ENCODE measurements at regions not wholly inside any gene's neighbourhood (a gene's known extent, or its start where the extent isn't known, plus 50 kb on each side); places are given as distances from the start of the nearest gene placed in this dataset.

- TF ChIP-seq CTCF (IDR thresholded peaks at IDR 0.05; ENCODE audit: insufficient read depth, low read length, missing control alignments), result no peak
- CTCF ChIA-PET, result no interaction called here
- H3K4me3 ChIP-seq (ENCODE audit: low read depth, low read length), result no peak overlapping the region
- POLR2A ChIA-PET, result no interaction called here
- DNase-seq (ENCODE audit: low read depth, low spot score), result no peak
Observed at GRCh38 chr9:106602344-106602743, 260.6 kb upstream of the ZNF462 start.

- ChIA-PET POLR2A (no interaction called here), CTCF (no interaction called here)
- no peak for TF ChIP-seq CTCF (IDR thresholded peaks at IDR 0.05; ENCODE audit: insufficient read depth, low read length, missing control alignments)
- no peak for DNase-seq (ENCODE audit: low read depth, low spot score)
- no peak overlapping the region for H3K4me3 ChIP-seq (ENCODE audit: low read depth, low read length)
Observed at GRCh38 chr9:106613250-106613737, 249.7 kb upstream of the ZNF462 start.

GRCh38 chr9:106615118-106615889, 247.7 kb upstream of the ZNF462 start:
- no peak for TF ChIP-seq CTCF (IDR thresholded peaks at IDR 0.05; ENCODE audit: insufficient read depth, low read length, missing control alignments)
- ChIA-PET CTCF (no interaction called here), POLR2A (no interaction called here)
- no peak overlapping the region for H3K4me3 ChIP-seq (ENCODE audit: low read depth, low read length)
- no peak for DNase-seq (ENCODE audit: low read depth, low spot score)

GRCh38 chr9:106616026-106616425, 246.9 kb upstream of the ZNF462 start:
- no peak overlapping the region for H3K4me3 ChIP-seq (ENCODE audit: low read depth, low read length)
- CTCF ChIA-PET, result no interaction called here
- no peak for TF ChIP-seq CTCF (IDR thresholded peaks at IDR 0.05; ENCODE audit: insufficient read depth, low read length, missing control alignments)
- POLR2A ChIA-PET, result no interaction called here
- DNase-seq (ENCODE audit: low read depth, low spot score), result no peak

- ChIA-PET POLR2A (no interaction called here), CTCF (no interaction called here)
- no peak for TF ChIP-seq CTCF (IDR thresholded peaks at IDR 0.05; ENCODE audit: insufficient read depth, low read length, missing control alignments)
- no peak overlapping the region for H3K4me3 ChIP-seq (ENCODE audit: low read depth, low read length)
- no peak for DNase-seq (ENCODE audit: low read depth, low spot score)
Observed at GRCh38 chr9:106616851-106617345, 246.1 kb upstream of the ZNF462 start.

- H3K4me3 ChIP-seq (ENCODE audit: low read depth, low read length), result no peak overlapping the region
- DNase-seq (ENCODE audit: low read depth, low spot score), result no peak
- ChIA-PET CTCF (no interaction called here), POLR2A (no interaction called here)
- no peak for TF ChIP-seq CTCF (IDR thresholded peaks at IDR 0.05; ENCODE audit: insufficient read depth, low read length, missing control alignments)
Observed at GRCh38 chr9:106619211-106619610, 243.8 kb upstream of the ZNF462 start.
